PFSK-1 (cell line): ENCODE measurements at regions not wholly inside any gene's neighbourhood (a gene's known extent, or its start where the extent isn't known, plus 50 kb on each side); places are given as distances from the start of the nearest gene placed in this dataset.

ENCODE experiments used
- POLR2AphosphoS5 ChIP-seq: IDR thresholded peaks from 2 replicates; pipeline ENCODE4 v1.6.1; 2012; ENCODE audit warnings: low read depth, mild to moderate bottlenecking, control low read depth, low read length, moderate library complexity
- SIN3A ChIP-seq: IDR thresholded peaks from 2 replicates; pipeline ENCODE4 v1.6.1; 2012; ENCODE audit warnings: mild to moderate bottlenecking, low read length, moderate library complexity, borderline replicate concordance; ENCODE audit not compliant: insufficient read depth
- TAF1 ChIP-seq: IDR thresholded peaks from 2 replicates; pipeline ENCODE4 v1.6.1; 2012; ENCODE audit warnings: low read length, control low read depth, borderline replicate concordance; ENCODE audit not compliant: insufficient read depth
- TF ChIP-seq, protein P1 (sequence below), 2 experiments: IDR thresholded peaks; 2 replicates each; pipeline versions ENCODE4 v1.6.1 to v1.8.0; 2011 to 2012; ENCODE audit warnings: low read depth in 2 of 2, low read length in 2 of 2, control low read depth in 1 of 2, inconsistent platforms in 1 of 2, mild to moderate bottlenecking in 1 of 2, moderate library complexity in 1 of 2; ENCODE audit not compliant: insufficient read depth in 1 of 2

DNA sequence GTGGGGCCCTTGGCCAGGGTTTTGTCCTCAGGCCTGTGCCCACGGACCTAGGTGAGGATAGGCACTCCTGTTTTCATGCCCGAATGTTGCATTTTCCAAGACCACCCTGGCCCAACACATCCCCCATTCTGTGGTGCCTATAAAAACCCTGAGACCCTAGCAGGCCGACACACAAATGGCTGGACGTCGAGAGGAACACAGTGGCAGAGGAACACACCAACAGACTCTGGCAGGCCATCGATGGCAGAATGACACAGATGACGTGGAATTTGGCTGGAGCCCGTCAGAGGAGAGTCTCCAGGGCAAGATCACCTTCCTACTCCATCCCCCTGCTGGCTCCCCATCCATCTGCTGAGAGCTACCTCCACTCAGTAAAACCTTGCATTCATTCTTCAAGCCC, 898.8 kb downstream of the ANKRD7 start:
- TF ChIP-seq, protein P1, sequence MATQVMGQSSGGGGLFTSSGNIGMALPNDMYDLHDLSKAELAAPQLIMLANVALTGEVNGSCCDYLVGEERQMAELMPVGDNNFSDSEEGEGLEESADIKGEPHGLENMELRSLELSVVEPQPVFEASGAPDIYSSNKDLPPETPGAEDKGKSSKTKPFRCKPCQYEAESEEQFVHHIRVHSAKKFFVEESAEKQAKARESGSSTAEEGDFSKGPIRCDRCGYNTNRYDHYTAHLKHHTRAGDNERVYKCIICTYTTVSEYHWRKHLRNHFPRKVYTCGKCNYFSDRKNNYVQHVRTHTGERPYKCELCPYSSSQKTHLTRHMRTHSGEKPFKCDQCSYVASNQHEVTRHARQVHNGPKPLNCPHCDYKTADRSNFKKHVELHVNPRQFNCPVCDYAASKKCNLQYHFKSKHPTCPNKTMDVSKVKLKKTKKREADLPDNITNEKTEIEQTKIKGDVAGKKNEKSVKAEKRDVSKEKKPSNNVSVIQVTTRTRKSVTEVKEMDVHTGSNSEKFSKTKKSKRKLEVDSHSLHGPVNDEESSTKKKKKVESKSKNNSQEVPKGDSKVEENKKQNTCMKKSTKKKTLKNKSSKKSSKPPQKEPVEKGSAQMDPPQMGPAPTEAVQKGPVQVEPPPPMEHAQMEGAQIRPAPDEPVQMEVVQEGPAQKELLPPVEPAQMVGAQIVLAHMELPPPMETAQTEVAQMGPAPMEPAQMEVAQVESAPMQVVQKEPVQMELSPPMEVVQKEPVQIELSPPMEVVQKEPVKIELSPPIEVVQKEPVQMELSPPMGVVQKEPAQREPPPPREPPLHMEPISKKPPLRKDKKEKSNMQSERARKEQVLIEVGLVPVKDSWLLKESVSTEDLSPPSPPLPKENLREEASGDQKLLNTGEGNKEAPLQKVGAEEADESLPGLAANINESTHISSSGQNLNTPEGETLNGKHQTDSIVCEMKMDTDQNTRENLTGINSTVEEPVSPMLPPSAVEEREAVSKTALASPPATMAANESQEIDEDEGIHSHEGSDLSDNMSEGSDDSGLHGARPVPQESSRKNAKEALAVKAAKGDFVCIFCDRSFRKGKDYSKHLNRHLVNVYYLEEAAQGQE (IDR thresholded peaks at IDR 0.05; ENCODE audit: insufficient read depth in 1 of 2, low read depth in 2 of 2, low read length in 2 of 2) = no peak
- TF ChIP-seq POLR2AphosphoS5 (no peak), TAF1 (no peak), SIN3A (no peak)
